Right renal cortex interstitium (tissue), 3 donors: ENCODE measurements at regions not wholly inside any gene's neighbourhood (a gene's known extent, or its start where the extent isn't known, plus 50 kb on each side); places are given as distances from the start of the nearest gene placed in this dataset.
"Not testable (repeated sequence)": the region's sequence is repeated elsewhere in the genome, so short reads cannot be mapped to it uniquely, and the experiment has no call there.

ENCODE experiments used
- DNase-seq, 3 donors: peaks; one replicate each; pipeline ENCODE4 v3.0.0-alpha.2; 2013; ENCODE audit warnings: low read depth in 3 of 3, low spot score in 2 of 3

DNA sequence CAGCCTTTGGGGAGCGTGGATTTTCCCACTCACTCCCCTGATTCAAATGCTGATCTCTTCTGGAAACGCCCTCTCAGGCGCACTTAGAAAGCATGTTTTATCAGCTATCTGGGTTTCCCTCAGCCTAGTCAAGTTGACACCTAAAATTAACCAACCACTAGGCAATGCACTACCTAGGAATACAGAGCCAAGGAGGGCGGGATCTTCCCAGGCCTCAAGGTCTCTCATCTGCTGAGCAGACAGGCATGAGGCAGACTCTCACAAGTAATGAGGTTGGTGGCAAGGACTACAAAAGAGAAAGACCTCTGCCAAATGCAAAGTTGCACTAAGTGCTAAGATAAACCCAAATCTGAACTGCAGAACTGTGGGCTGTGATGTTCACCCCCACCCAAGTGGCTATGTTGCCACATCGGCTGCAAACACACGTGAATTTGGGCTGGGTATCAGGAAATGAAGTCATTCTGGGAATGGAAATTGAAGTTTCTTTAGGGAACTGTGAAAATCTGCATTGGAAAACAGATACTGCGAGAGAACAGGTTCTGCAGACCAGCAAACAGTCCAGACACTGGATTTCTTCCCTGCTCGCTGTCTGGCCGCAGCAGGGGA lies 186.6 kb downstream of the LMLN start:
- not testable (repeated sequence) for DNase-seq

DNA sequence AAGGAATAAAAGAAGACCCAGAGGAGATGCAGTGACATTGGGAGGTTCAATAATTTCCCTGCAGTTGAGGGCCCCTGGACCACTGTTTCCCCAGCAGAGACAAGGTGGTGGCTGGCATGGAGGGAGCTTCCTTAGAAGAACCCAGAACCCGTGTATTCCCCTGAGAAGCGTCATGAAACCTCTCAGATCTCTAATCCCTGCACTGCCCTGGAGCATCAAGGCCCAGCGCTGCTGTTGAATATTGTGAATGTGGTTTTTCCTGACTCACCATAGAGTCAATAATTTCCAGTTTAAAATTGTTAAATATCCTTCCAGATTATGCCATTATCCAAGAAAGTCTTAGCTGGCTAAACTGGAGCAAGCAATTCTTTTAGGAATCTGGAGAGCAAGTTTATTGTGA lies 187.2 kb downstream of the LMLN start:
- DNase-seq, result not testable (repeated sequence)

DNA sequence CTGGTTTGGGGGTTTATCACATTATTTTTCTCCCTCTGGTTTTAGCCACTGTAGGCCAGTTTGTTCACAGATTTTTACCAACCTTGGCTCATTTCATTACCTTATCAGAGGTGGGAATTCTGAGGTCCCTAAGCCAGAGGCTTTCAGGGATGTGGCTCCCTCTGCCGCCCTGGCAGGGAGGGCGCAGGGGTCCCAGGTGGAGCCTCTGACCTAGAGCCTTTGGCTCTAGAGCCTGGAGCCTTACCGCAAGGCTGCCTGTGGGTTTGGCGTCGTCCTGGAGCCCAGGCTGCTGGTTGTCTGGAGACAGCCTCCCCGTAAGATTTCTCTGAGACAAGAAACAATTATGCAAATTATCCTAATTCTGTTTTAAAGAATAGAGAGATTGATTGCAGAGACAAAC lies 188.0 kb downstream of the LMLN start:
- DNase-seq, result not testable (repeated sequence)

DNA sequence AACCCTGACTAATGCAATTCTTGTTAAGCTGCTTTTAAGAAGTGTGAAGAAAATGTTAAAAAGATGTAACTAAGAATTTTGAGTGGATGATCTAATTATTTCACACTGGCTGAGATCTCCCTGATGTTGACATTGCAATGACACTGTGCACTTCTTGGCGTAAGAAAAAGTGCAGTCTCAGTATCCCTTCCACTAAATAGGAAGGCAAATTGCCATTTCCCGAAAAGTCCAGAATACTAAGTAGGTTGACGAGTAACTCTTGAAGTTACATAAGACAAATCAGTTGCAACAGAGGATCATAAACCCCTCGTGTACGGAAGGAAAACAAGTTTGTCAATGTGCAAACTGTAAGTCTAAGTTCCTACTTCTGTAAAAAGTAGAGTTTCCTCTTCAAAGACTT lies 189.9 kb downstream of the LMLN start:
- DNase-seq, result not testable (repeated sequence)

DNA sequence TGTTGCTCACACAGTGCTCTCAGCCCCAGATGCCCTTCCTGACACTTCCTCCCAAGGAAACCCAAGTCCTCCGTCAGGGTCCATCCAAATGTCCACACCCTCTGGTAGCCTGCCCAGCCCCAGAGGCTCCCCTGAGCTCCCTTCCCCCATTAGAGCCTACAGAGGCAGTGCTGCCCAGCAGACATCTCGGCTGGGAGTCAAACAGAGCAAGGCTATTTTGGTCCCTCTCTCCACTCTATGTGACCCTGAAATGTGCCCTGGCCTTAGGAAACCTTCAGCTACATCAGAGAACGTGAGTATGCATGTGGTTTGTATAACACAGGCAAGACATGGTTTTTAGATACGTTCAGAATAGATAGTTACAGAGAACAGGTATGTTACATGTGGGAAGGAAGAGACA lies 191.8 kb downstream of the LMLN start:
- not testable (repeated sequence) for DNase-seq

DNA sequence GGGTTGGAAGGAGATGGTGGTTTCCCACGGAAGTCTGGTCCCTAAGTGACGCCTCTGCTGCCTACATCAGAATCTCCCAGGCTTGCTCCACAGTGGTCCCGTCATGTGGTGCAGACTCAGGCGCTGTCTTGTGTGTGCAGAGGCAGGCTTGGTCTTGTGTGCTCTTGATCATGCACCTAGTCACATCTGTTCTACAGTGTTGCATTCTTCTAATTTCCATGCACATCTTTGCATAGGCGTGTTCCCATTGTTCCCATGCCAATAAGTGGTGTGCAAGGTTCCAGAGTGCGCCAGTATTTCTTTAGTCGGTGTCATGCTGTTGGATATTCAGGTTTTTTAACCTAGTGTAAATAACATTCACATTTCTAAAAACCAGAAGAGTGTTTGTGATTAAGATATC lies 195.8 kb downstream of the LMLN start:
- DNase-seq, result not testable (repeated sequence)

DNA sequence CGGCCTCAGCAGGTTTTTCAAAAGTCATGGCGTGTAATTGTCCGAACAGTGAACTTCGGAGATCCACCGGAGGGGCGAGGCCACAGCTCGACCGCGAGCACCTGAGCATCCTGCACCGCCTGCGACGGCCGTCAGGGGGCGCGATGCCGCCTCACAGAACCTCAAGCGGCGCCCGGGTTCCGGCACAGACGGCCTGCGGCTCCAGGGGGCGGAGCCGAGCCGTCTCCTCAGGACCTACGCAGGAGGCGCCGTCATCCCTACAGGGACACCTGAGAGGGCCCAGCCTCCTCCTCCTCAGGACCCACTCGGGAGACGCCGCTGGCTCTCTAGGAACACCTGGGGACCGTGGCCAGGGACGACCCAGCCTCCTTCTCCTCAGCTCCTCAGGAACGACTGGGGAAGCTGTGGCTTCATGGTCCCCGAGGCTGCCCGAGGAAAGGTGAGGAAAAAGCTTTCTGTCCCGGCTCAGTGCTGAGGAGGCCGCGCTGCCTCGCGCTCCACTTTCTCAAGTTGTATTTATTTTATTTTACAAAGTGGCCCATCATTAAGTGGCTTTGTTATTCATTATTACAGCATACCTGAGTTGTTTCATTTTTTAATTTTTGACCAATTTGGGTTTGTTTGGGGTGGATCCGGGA lies 197.3 kb downstream of the LMLN start:
- DNase-seq, result not testable (repeated sequence)

DNA sequence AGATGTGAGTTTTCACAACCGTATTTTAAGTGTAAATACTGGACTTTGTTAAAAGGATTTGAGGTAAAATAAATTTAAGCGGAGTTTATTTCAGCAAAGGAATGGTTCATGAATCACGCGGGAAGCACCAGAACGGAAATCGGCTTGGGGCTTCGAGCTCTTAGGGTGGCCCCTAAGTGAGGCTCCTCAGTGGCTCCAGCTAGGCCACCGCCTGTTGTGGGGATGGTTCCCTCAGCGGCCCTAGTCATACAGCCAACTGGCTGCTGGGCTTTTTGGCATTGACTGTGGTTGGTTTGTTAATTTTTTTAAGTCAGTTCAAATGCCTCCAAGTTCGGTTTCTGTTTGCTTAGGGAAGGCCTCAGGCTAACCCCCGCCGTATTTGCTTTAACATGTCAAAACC lies 198.0 kb downstream of the LMLN start:
- not testable (repeated sequence) for DNase-seq

DNA sequence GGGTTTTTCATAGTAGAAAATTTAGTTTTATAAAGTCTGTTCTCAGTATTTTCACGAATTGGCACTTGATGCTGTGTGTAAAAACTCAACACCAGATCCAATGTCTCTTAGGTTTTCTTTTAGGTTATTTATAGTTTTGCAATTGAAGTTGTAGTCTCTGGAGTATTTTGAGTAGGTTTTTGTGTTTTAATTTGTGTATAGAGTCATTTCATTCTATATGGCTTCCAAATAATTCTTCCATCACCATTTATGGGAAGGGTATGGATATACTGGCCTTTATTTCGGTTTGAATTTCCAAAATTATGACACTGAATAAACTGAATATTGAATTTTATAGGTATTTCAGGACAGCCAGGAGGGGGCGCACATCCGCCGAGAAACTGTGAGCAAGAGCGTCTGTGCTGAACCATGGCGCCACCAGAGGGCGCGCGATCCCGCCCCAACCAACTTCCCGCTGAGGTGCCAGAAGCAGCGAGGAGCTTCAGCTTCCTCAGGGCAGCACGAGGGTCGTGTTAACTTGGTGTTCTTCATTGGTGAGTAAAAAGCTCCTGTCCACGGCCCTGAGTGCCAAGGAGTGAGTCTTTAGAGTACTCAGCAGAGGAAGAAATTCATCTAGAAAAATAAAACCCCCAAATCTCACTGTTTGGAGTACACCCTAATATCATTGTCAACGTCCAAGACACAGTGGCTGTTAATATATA lies 207.5 kb downstream of the LMLN start:
- not testable (repeated sequence) for DNase-seq

DNA sequence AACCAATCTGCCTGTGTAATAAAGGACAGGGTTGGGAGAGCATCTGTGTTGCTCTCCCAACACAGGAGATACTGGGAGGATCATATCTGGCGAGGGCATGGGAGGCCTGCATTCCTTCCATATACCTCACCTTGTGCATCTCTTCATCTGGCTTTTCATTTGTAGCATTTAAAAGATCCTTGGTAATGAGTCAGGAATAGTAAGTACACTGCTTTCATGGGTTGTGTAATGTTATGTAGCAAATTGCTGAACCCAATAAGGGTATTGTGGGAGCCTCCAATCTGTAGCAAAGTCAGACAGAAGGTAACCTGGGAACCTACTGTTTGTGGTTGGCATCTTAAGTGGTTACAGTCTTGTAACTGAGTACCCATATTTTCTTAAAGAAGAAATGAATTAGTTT lies 210.8 kb downstream of the LMLN start:
- DNase-seq, result not testable (repeated sequence)

DNA sequence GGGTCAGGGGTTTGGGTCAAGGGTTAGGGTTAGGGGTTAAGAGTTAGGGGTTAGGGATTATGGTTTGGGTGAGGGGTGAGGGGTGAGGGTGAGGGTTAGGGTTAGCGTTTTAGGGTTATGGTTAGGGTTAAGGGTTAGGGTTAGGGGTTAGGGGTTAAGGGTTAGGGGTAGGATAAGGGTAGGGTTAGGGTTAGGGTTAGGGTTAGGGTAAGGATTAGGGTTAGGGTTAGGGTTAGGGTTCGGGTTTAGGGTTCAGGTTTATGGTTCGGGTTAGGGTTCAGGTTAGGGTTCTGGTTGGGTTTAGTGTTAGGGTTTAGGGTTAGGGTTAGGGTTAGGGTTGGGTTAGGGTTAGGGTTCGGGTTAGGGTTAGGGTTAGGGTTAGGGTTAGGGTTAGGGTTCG lies 213.1 kb downstream of the LMLN start:
- not testable (repeated sequence) for DNase-seq

DNA sequence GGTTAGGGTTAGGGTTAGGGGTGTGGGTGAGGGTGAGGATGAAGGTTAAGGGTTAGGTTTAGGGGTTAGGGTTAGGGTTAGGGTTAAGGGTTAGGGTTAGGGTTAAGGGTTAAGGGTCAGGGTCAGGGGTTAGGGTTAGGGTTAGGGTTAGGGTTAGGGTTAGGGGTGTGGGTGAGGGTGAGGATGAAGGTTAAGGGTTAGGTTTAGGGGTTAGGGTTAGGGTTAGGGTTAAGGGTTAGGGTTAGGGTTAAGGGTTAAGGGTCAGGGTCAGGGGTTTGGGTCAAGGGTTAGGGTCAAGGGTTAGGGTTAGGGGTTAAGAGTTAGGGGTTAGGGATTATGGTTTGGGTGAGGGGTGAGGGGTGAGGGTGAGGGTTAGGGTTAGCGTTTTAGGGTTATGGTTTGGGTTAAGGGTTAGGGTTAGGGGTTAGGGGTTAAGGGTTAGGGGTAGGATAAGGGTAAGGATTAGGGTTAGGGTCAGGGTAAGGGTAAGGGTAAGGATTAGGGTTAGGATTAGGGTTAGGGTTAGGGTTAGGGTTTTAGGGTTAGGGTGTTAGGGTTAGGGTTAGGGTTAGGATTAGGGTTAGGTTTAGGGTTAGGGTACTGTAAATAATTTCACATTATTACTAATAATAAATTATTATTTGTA lies 214.0 kb downstream of the LMLN start:
- not testable (repeated sequence) for DNase-seq
